ENCODE measurements at regions not wholly inside any gene's neighbourhood (a gene's known extent, or its start where the extent isn't known, plus 50 kb on each side); places are given as distances from the start of the nearest gene placed in this dataset.

DNA sequence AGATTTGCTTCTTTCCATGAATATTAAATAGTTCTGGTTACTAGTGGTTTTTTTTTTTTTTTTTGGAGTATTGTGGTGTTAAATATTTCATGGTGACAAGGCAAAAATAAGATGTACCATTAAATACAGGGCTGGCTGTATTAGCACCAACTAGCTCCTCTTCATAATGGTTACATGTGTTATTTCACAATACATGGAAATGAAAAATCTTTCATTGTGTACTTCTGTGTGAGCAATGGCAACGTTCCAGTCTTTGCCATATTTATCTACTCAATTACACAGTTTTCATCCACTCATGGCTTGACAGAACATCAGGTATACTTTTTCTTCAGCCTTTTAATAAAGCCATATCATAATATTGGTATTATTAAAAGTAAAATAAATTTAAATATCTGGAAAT lies 394.7 kb upstream of the GRM3 start:
- no peak overlapping the region for H3K4me3 ChIP-seq (ENCODE audit: low read depth in 1 of 2, low read length in 1 of 2)
- H3K27ac ChIP-seq, result no peak overlapping the region
- no peaks in the 10 kb centered on the region for H3K4me1 ChIP-seq (ENCODE audit: control insufficient read depth in 1 of 2, insufficient read depth in 1 of 2, low read depth in 1 of 2, low read length in 1 of 2)
- no peaks in the 10 kb centered on the region for H3K9me3 ChIP-seq
- H3K27me3 ChIP-seq, result no peaks in the 10 kb centered on the region
- no peaks in the 10 kb centered on the region for H3K36me3 ChIP-seq
- TF ChIP-seq, protein P1, sequence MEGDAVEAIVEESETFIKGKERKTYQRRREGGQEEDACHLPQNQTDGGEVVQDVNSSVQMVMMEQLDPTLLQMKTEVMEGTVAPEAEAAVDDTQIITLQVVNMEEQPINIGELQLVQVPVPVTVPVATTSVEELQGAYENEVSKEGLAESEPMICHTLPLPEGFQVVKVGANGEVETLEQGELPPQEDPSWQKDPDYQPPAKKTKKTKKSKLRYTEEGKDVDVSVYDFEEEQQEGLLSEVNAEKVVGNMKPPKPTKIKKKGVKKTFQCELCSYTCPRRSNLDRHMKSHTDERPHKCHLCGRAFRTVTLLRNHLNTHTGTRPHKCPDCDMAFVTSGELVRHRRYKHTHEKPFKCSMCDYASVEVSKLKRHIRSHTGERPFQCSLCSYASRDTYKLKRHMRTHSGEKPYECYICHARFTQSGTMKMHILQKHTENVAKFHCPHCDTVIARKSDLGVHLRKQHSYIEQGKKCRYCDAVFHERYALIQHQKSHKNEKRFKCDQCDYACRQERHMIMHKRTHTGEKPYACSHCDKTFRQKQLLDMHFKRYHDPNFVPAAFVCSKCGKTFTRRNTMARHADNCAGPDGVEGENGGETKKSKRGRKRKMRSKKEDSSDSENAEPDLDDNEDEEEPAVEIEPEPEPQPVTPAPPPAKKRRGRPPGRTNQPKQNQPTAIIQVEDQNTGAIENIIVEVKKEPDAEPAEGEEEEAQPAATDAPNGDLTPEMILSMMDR (IDR thresholded peaks at IDR 0.05), result no peak

GRCh38 chr7:86243171-86243570 lies 400.5 kb upstream of the GRM3 start:
- Histone ChIP-seq H3K27ac (no peak overlapping the region), H3K27me3 (no peaks in the 10 kb centered on the region), H3K4me3 (ENCODE audit: low read depth in 1 of 2, low read length in 1 of 2) (no peak overlapping the region), H3K9me3 (no peaks in the 10 kb centered on the region), H3K36me3 (no peaks in the 10 kb centered on the region), H3K4me1 (ENCODE audit: control insufficient read depth in 1 of 2, insufficient read depth in 1 of 2, low read depth in 1 of 2, low read length in 1 of 2) (no peaks in the 10 kb centered on the region)
- TF ChIP-seq, protein P1 (IDR thresholded peaks at IDR 0.05), result no peak

DNA sequence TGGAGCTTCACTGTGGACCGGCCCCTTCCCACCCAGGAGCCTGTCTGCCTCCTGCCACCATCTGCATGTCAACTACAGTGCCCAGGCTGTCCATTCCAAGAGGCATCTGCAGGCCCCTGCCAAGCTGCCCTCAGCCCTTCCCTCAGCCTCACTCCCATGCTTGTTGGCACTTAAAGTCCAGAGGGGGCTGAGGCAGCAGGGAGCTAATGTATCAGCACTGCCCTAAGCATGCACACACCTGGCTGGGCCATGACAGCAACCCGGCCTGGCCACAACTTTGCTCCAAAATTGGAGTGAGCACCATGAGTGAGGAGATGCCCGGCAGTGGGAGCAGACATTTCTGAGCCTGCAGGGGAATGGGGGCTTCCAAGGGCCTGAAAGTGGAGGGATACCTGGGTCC lies 417.5 kb upstream of the GRM3 start:
- Histone ChIP-seq H3K27ac (no peak overlapping the region), H3K4me3 (ENCODE audit: low read depth in 1 of 2, low read length in 1 of 2) (no peak overlapping the region), H3K9me3 (no peaks in the 10 kb centered on the region), H3K27me3 (no peaks in the 10 kb centered on the region), H3K36me3 (no peaks in the 10 kb centered on the region), H3K4me1 (ENCODE audit: control insufficient read depth in 1 of 2, insufficient read depth in 1 of 2, low read depth in 1 of 2, low read length in 1 of 2) (no peaks in the 10 kb centered on the region)
- TF ChIP-seq, protein P1 (IDR thresholded peaks at IDR 0.05), result no peak

- TF ChIP-seq, protein P1 (IDR thresholded peaks at IDR 0.05), result no peak
Measured at GRCh38 chr7:86222806-86223205, 420.9 kb upstream of the GRM3 start.

DNA sequence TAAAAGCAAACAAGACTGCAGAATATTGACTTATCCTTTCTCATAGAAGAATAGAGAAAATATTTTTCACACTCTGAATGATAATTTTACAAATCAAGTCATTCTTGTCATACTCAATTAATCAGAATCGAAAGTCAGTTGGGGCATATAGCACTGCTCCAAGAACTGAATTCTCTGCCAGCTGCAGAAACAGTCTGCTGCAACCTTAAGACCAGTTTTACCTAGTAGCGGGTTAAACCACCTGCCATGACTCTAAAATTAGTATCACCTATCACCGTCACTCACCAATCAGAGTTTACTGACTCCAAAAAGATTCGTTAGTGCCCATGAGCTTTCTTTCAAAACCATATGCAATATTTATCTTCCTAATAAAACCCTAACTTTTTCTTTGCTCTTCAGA lies 429.0 kb upstream of the GRM3 start:
- Histone ChIP-seq H3K27me3 (no peaks in the 10 kb centered on the region), H3K27ac (no peak overlapping the region), H3K4me3 (ENCODE audit: low read depth in 1 of 2, low read length in 1 of 2) (no peak overlapping the region), H3K36me3 (no peaks in the 10 kb centered on the region), H3K4me1 (ENCODE audit: control insufficient read depth in 1 of 2, insufficient read depth in 1 of 2, low read depth in 1 of 2, low read length in 1 of 2) (no peaks in the 10 kb centered on the region), H3K9me3 (no peaks in the 10 kb centered on the region)
- TF ChIP-seq, protein P1 (IDR thresholded peaks at IDR 0.05), result no peak

More at GRCh38 chr7:86222806-86223205, 420.9 kb upstream of the GRM3 start:
- Histone ChIP-seq H3K9me3 (no peaks in the 10 kb centered on the region), H3K4me3 (ENCODE audit: low read depth in 1 of 2, low read length in 1 of 2) (no peak overlapping the region), H3K4me1 (ENCODE audit: control insufficient read depth in 1 of 2, insufficient read depth in 1 of 2, low read depth in 1 of 2, low read length in 1 of 2) (no peaks in the 10 kb centered on the region), H3K27ac (no peak overlapping the region), H3K36me3 (no peaks in the 10 kb centered on the region), H3K27me3 (no peaks in the 10 kb centered on the region)

DNA sequence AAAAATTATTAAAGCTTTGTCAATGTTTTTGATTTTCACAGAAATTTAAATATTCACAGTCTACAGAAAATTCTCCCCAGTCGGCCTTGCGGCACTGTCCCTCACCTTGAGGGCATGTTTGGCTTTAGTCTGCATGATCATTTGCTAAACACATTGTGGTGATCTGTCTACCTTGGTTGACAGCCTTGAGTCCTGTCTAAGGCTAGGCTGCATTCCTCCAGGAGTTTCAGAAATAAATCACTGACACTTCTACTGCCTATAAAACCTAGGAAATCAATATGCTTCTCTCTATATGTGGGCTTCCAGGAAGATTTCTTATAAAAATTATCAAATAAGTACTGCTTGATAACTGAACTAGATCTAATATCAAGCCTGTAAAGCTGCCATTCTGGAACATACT lies 430.7 kb upstream of the GRM3 start:
- Histone ChIP-seq H3K27me3 (no peaks in the 10 kb centered on the region), H3K9me3 (no peaks in the 10 kb centered on the region), H3K4me3 (ENCODE audit: low read depth in 1 of 2, low read length in 1 of 2) (no peak overlapping the region), H3K36me3 (no peaks in the 10 kb centered on the region), H3K27ac (no peak overlapping the region), H3K4me1 (ENCODE audit: control insufficient read depth in 1 of 2, insufficient read depth in 1 of 2, low read depth in 1 of 2, low read length in 1 of 2) (no peaks in the 10 kb centered on the region)
- TF ChIP-seq, protein P1 (IDR thresholded peaks at IDR 0.05), result no peak

Data from neutrophil (primary cell).